SK-N-MC (cell line): ENCODE measurements at regions not wholly inside any gene's neighbourhood (a gene's known extent, or its start where the extent isn't known, plus 50 kb on each side); places are given as distances from the start of the nearest gene placed in this dataset.

Experiments
- EZH2 ChIP-seq: fragments of 200-600 bp; sonication (generic); IDR thresholded peaks from one replicate; pipeline ENCODE4 v1.6.1; 2017; ENCODE audit warnings: antibody characterized with exemption
- POLR2AphosphoS5 ChIP-seq: IDR thresholded peaks from 2 replicates; pipeline ENCODE4 v1.6.1; 2012; ENCODE audit warnings: mild to moderate bottlenecking, low read depth, low read length, borderline replicate concordance

- TF ChIP-seq EZH2 (no peak), POLR2AphosphoS5 (no peak)
Measured at GRCh38 chr2:441258-442022, 153.5 kb upstream of the ALKAL2 start.
